Fibroblast of mammary gland (primary cell): ENCODE measurements at regions not wholly inside any gene's neighbourhood (a gene's known extent, or its start where the extent isn't known, plus 50 kb on each side); places are given as distances from the start of the nearest gene placed in this dataset.
"Not testable (repeated sequence)": the region's sequence is repeated elsewhere in the genome, so short reads cannot be mapped to it uniquely, and the experiment has no call there.

Source experiments
- DNase-seq: peaks from one replicate; pipeline ENCODE4 v3.0.0-alpha.2; 2010; ENCODE audit warnings: low read depth
- H3K4me3 ChIP-seq: 2 replicates; pipeline ENCODE4 v1.5.1; 2011; ENCODE audit warnings: low read depth, mild to moderate bottlenecking, low read length, moderate library complexity; ENCODE audit not compliant: control insufficient read depth
- CTCF ChIP-seq: conservative IDR thresholded peaks from 2 replicates; pipeline ENCODE4 v1.5.1; 2011; ENCODE audit warnings: low read depth, low read length, inconsistent platforms; ENCODE audit not compliant: control insufficient read depth, insufficient read depth

- no peak overlapping the region for H3K4me3 ChIP-seq
- no peak for DNase-seq
- TF ChIP-seq CTCF = no peak
Observed at GRCh38 chr18:77401173-77401572, 151.5 kb downstream of the GALR1 start.

- no peak for TF ChIP-seq CTCF
- no peak for DNase-seq
- no peak overlapping the region for H3K4me3 ChIP-seq
Observed at GRCh38 chr18:77403969-77404535, 154.4 kb downstream of the GALR1 start.

- no peak for TF ChIP-seq CTCF
- H3K4me3 ChIP-seq = no peak overlapping the region
- DNase-seq = peak; percentile 27
Observed at GRCh38 chr18:77405096-77405495, 155.4 kb downstream of the GALR1 start.

- DNase-seq = no peak
- H3K4me3 ChIP-seq = no peak overlapping the region
- no peak for TF ChIP-seq CTCF
Observed at GRCh38 chr18:77407733-77408132, 158.1 kb downstream of the GALR1 start.

- H3K4me3 ChIP-seq, DNase-seq: not testable (repeated sequence)
Observed at GRCh38 chr18:77421546-77421945, 171.9 kb downstream of the GALR1 start.

GRCh38 chr18:77422974-77423867 lies 173.6 kb downstream of the GALR1 start:
- H3K4me3 ChIP-seq = no peak overlapping the region
- DNase-seq = peak; percentile 2
- peak; percentile 9 for TF ChIP-seq CTCF

- no peak for DNase-seq
- no peak for TF ChIP-seq CTCF
- H3K4me3 ChIP-seq = no peak overlapping the region
Observed at GRCh38 chr18:77433076-77433475, 183.4 kb downstream of the GALR1 start.
